ENCODE measurements at regions not wholly inside any gene's neighbourhood (a gene's known extent, or its start where the extent isn't known, plus 50 kb on each side); places are given as distances from the start of the nearest gene placed in this dataset.

GRCh38 chr10:78869508-78870454, 199.0 kb upstream of the ZMIZ1 start:
- no peak for DNase-seq (ENCODE audit: low read depth in 2 of 2)

- no peak for DNase-seq (ENCODE audit: low read depth in 2 of 2)
Measured at GRCh38 chr10:78870458-78870857, 198.3 kb upstream of the ZMIZ1 start.

- no peak for DNase-seq (ENCODE audit: low read depth in 2 of 2)
Measured at GRCh38 chr10:78871796-78872195, 197.0 kb upstream of the ZMIZ1 start.

- DNase-seq (ENCODE audit: low read depth in 2 of 2), result no peak
Measured at GRCh38 chr10:78873413-78873812, 195.4 kb upstream of the ZMIZ1 start.

- no peak for DNase-seq (ENCODE audit: low read depth in 2 of 2)
Measured at GRCh38 chr10:78875331-78875877, 193.4 kb upstream of the ZMIZ1 start.

GRCh38 chr10:78875932-78876331, 192.8 kb upstream of the ZMIZ1 start:
- DNase-seq (ENCODE audit: low read depth in 2 of 2), result no peak

- DNase-seq (ENCODE audit: low read depth in 2 of 2), result no peak
Measured at GRCh38 chr10:78876449-78876848, 192.3 kb upstream of the ZMIZ1 start.

- no peak for DNase-seq (ENCODE audit: low read depth in 2 of 2)
Measured at GRCh38 chr10:78879621-78880020, 189.1 kb upstream of the ZMIZ1 start.

- no peak for DNase-seq (ENCODE audit: low read depth in 2 of 2)
Measured at GRCh38 chr10:78886129-78886528, 182.6 kb upstream of the ZMIZ1 start.

GRCh38 chr10:78889536-78890063, 179.2 kb upstream of the ZMIZ1 start:
- no peak for DNase-seq (ENCODE audit: low read depth in 2 of 2)

- DNase-seq (ENCODE audit: low read depth in 2 of 2), result no peak
Measured at GRCh38 chr10:78890506-78890905, 178.3 kb upstream of the ZMIZ1 start.

GRCh38 chr10:78891741-78892140, 177.0 kb upstream of the ZMIZ1 start:
- no peak for DNase-seq (ENCODE audit: low read depth in 2 of 2)

- DNase-seq (ENCODE audit: low read depth in 2 of 2), result no peak
Measured at GRCh38 chr10:78892338-78893176, 176.2 kb upstream of the ZMIZ1 start.

- no peak for DNase-seq (ENCODE audit: low read depth in 2 of 2)
Measured at GRCh38 chr10:78893217-78893616, 175.5 kb upstream of the ZMIZ1 start.

GRCh38 chr10:78894089-78894840, 174.5 kb upstream of the ZMIZ1 start:
- DNase-seq (ENCODE audit: low read depth in 2 of 2), result no peak

GRCh38 chr10:78894841-78895195, 173.9 kb upstream of the ZMIZ1 start:
- DNase-seq (ENCODE audit: low read depth in 2 of 2), result no peak

GRCh38 chr10:78895469-78895868, 173.3 kb upstream of the ZMIZ1 start:
- DNase-seq (ENCODE audit: low read depth in 2 of 2), result no peak

- no peak for DNase-seq (ENCODE audit: low read depth in 2 of 2)
Measured at GRCh38 chr10:78896159-78896928, 172.4 kb upstream of the ZMIZ1 start.

GRCh38 chr10:78898341-78899097, 170.2 kb upstream of the ZMIZ1 start:
- no peak for DNase-seq (ENCODE audit: low read depth in 2 of 2)

Data from stimulated activated CD8-positive, alpha-beta memory T cell treated with anti-CD3 and anti-CD28 coated beads, Interleukin-2, amount 100 ng/mL, for 1 hour (primary cell).